Keratinocyte (primary cell): ENCODE measurements at regions not wholly inside any gene's neighbourhood (a gene's known extent, or its start where the extent isn't known, plus 50 kb on each side); places are given as distances from the start of the nearest gene placed in this dataset.

Experiments used
- DNase-seq: peaks from one replicate; pipeline ENCODE4 v3.0.0-alpha.2; 2011; ENCODE audit warnings: low read depth, missing footprints, low spot score
- FAIRE-seq: peaks from 2 replicates; lab custom pipeline; 2011; peaks lifted over from hg19 to GRCh38; lab: Jason Lieb, UNC
- H2AFZ ChIP-seq: 2 replicates; pipeline ENCODE4 v1.6.0; 2012; ENCODE audit warnings: low read length, control low read depth, inconsistent platforms; ENCODE audit not compliant: control insufficient read depth
- H3K27ac ChIP-seq: 2 replicates; pipeline ENCODE4 v1.5.1; 2011; ENCODE audit warnings: low read length; ENCODE audit not compliant: control insufficient read depth, insufficient read depth
- H3K27me3 ChIP-seq: 3 replicates; pipeline ENCODE4 v1.6.0; 2011; ENCODE audit warnings: low read length; ENCODE audit not compliant: control insufficient read depth, insufficient read depth; ENCODE audit errors: extremely low read depth
- H3K36me3 ChIP-seq, 2 experiments: 2 replicates in 1 of 2; 3 replicates in 1 of 2; pipeline ENCODE4 v1.5.1; 2011; ENCODE audit warnings: low read length in 2 of 2, mild to moderate bottlenecking in 1 of 2; ENCODE audit not compliant: control insufficient read depth in 2 of 2, insufficient read depth in 2 of 2; ENCODE audit errors: extremely low read depth in 1 of 2
- H3K4me1 ChIP-seq: 3 replicates; pipeline ENCODE4 v1.5.1; 2011; ENCODE audit warnings: low read length; ENCODE audit not compliant: control insufficient read depth, insufficient read depth; ENCODE audit errors: extremely low read depth
- H3K4me2 ChIP-seq: 3 replicates; pipeline ENCODE4 v1.6.0; 2011; ENCODE audit warnings: low read depth, low read length; ENCODE audit not compliant: control insufficient read depth, insufficient read depth; ENCODE audit errors: extremely low read depth
- H3K4me3 ChIP-seq, 3 experiments: fragments of 200-600 bp in 1 of 3; sonication (generic) in 1 of 3; 2 replicates in 2 of 3; 3 replicates in 1 of 3; pipeline ENCODE4 v1.5.1; 2011 to 2016; ENCODE audit warnings: low read length in 3 of 3, mild to moderate bottlenecking in 3 of 3, control low read depth in 2 of 3, inconsistent platforms in 1 of 3, low read depth in 1 of 3, mixed read lengths in 1 of 3, mixed run types in 1 of 3, moderate library complexity in 1 of 3; ENCODE audit not compliant: control insufficient read depth in 2 of 3, insufficient read depth in 2 of 3; ENCODE audit errors: extremely low read depth in 1 of 3
- H3K79me2 ChIP-seq: 2 replicates; pipeline ENCODE4 v1.6.0; 2012; ENCODE audit warnings: low read length; ENCODE audit not compliant: control insufficient read depth, insufficient read depth
- H3K9ac ChIP-seq: 3 replicates; pipeline ENCODE4 v1.6.0; 2011; ENCODE audit warnings: low read length; ENCODE audit not compliant: control insufficient read depth, insufficient read depth; ENCODE audit errors: extremely low read depth
- H3K9me1 ChIP-seq: 3 replicates; pipeline ENCODE4 v1.6.0; 2011; ENCODE audit warnings: low read length; ENCODE audit not compliant: control insufficient read depth, insufficient read depth; ENCODE audit errors: extremely low read depth
- H3K9me3 ChIP-seq: 2 replicates; pipeline ENCODE4 v1.5.1; 2012; ENCODE audit warnings: low read depth, low read length; ENCODE audit not compliant: control insufficient read depth
- H4K20me1 ChIP-seq: 3 replicates; pipeline ENCODE4 v1.6.0; 2011; ENCODE audit warnings: low read length; ENCODE audit not compliant: control insufficient read depth, insufficient read depth; ENCODE audit errors: extremely low read depth
- EZH2 ChIP-seq: IDR thresholded peaks from one replicate; pipeline ENCODE4 v1.6.1; 2012; ENCODE audit warnings: inconsistent platforms, mild to moderate bottlenecking, low read length, moderate library complexity
- dilution Hi-C: fragments of 300-500 bp; cut with MboI; formaldehyde crosslinking; loops from one replicate; pipeline ENCODE4 v1.7.0; 2020; ENCODE audit warnings: low sequenced_read_pairs; ENCODE audit not compliant: extremely low pct_ligation_motif_present
- small RNA-seq, 3 experiments: library from RNA; depleted of rRNA; stranded (forward); fragments of <200 nt; gene quantifications; one replicate each; pipeline ENCODE3, GENCODE V24; 2012; ENCODE audit warnings: low read depth in 3 of 3, low replicate concordance in 1 of 3; ENCODE audit not compliant: insufficient read length in 3 of 3
- TF ChIP-seq, protein P1 (sequence below), 3 experiments: IDR thresholded peaks in 1 of 3; conservative IDR thresholded peaks in 1 of 3; optimal IDR thresholded peaks in 1 of 3; 2 replicates in 2 of 3; 3 replicates in 1 of 3; pipeline versions ENCODE3 to v1.5.1; 2011; ENCODE audit warnings: low read length in 3 of 3, mild to moderate bottlenecking in 3 of 3, moderate library complexity in 2 of 3, control low read depth in 1 of 3, inconsistent platforms in 1 of 3; ENCODE audit not compliant: insufficient read depth in 2 of 3; ENCODE audit errors: extremely low read depth in 1 of 3

DNA sequence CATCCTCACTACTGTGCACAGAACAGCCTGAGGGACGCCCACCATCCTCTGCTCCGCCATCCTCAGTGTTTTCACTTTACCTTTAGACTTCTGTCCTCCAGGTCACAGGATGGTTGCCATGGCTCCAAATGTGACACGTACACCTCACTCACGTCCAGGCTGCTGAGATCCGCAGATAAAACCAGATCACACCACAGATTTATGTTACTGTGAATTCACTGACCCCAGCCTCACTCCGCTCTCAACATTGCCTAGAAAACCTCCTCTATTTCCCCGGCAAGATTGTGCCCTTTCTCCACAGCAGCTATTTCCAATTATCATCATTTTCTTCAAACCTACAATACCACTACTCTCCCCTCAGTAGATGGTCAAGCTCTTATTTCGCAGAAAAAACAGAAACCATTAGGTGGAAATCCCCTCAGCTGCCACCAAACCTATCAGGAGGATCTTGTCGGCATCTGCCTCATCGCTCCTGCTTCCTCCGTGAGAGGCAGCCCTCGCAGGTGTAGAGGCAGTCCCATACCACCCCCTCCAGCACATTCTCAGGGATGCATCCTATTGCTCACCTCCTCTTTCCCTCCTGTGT is 49.8 kb upstream of the SLC1A4 start:
- DNase-seq (no peak), FAIRE-seq (no peak)
- no peaks in the 10 kb centered on the region for H3K9me1 ChIP-seq
- no peak overlapping the region for H3K4me3 ChIP-seq
- no peak overlapping the region for H3K9ac ChIP-seq
- dilution Hi-C loops: no loop called here
- TF ChIP-seq, protein P1, sequence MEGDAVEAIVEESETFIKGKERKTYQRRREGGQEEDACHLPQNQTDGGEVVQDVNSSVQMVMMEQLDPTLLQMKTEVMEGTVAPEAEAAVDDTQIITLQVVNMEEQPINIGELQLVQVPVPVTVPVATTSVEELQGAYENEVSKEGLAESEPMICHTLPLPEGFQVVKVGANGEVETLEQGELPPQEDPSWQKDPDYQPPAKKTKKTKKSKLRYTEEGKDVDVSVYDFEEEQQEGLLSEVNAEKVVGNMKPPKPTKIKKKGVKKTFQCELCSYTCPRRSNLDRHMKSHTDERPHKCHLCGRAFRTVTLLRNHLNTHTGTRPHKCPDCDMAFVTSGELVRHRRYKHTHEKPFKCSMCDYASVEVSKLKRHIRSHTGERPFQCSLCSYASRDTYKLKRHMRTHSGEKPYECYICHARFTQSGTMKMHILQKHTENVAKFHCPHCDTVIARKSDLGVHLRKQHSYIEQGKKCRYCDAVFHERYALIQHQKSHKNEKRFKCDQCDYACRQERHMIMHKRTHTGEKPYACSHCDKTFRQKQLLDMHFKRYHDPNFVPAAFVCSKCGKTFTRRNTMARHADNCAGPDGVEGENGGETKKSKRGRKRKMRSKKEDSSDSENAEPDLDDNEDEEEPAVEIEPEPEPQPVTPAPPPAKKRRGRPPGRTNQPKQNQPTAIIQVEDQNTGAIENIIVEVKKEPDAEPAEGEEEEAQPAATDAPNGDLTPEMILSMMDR (optimal IDR thresholded peaks at IDR 0.05 in 1 of 3, IDR thresholded peaks at IDR 0.05 in 1 of 3, conservative IDR thresholded peaks at IDR 0.05 in 1 of 3; ENCODE audit: extremely low read depth in 1 of 3, insufficient read depth in 2 of 3, low read length in 3 of 3): no peak
- no peak for TF ChIP-seq EZH2
- H3K79me2 ChIP-seq: no peaks in the 10 kb centered on the region
- peaks cover 16% of the 10 kb centered on the region for H3K4me1 ChIP-seq
- H3K27ac ChIP-seq: no peak overlapping the region
- no peaks in the 10 kb centered on the region for H3K9me3 ChIP-seq
- H3K4me2 ChIP-seq: no peak overlapping the region
- no peak overlapping the region for H2AFZ ChIP-seq
- no peaks in the 10 kb centered on the region for H4K20me1 ChIP-seq
- H3K27me3 ChIP-seq: no peaks in the 10 kb centered on the region
- no peaks in the 10 kb centered on the region for H3K36me3 ChIP-seq

Small RNA genes lying in the stretch of these regions (small RNA-seq; reads per million reads assigned to genes)
- gene RF00019 (0 reads per million in 3 experiments), gene RN7SL211P (0 reads per million in 3 experiments), gene RN7SL341P (0 reads per million in 3 experiments)
